ENCODE measurements at regions not wholly inside any gene's neighbourhood (a gene's known extent, or its start where the extent isn't known, plus 50 kb on each side); places are given as distances from the start of the nearest gene placed in this dataset.

GRCh38 chr4:67288964-67289363, 256.3 kb downstream of the CENPC start (continued):
- no peak for TF ChIP-seq ZNF770 (CRISPR knock-in tag; IDR thresholded peaks at IDR 0.05)
- TF ChIP-seq NR2F1 (CRISPR knock-in tag; IDR thresholded peaks at IDR 0.05) = peak in 1 of 2 experiments; percentile 27; a peak in 1 of 4 replicates
- peak; percentile 77 for TF ChIP-seq CTCF (CRISPR knock-in tag; IDR thresholded peaks at IDR 0.05)
- no peak for TF ChIP-seq ZNF253 (CRISPR knock-in tag; IDR thresholded peaks at IDR 0.05; ENCODE audit: borderline replicate concordance)
- TF ChIP-seq STAG1 (CRISPR knock-in tag; IDR thresholded peaks at IDR 0.05) = peak; percentile 62
- TF ChIP-seq SRF (IDR thresholded peaks at IDR 0.05; ENCODE audit: low read depth, low read length) = no peak
- TF ChIP-seq ZNF503 (CRISPR knock-in tag; IDR thresholded peaks at IDR 0.05) = no peak
- TF ChIP-seq PAWR (CRISPR knock-in tag; IDR thresholded peaks at IDR 0.05; ENCODE audit: borderline replicate concordance) = no peak
- TF ChIP-seq ZNF20 (CRISPR knock-in tag; IDR thresholded peaks at IDR 0.05) = no peak
- TF ChIP-seq KLF9 (CRISPR knock-in tag; IDR thresholded peaks at IDR 0.05; ENCODE audit: low read depth) = no peak
- no peak for TF ChIP-seq EZH2 (conservative IDR thresholded peaks at IDR 0.05; ENCODE audit: low read depth, low read length)
- no peak for TF ChIP-seq ZNF432 (CRISPR knock-in tag; IDR thresholded peaks at IDR 0.05; ENCODE audit: borderline replicate concordance)

Measured in HepG2 (cell line).